Testis (tissue), 2 donors: ENCODE measurements at regions not wholly inside any gene's neighbourhood (a gene's known extent, or its start where the extent isn't known, plus 50 kb on each side); places are given as distances from the start of the nearest gene placed in this dataset.

Experiments
- DNase-seq: peaks from one replicate; pipeline ENCODE4 v3.0.0-alpha.2; 2019
- H3K27ac ChIP-seq, 2 donors: fragments of 200-600 bp; sonication (generic); one replicate each; pipeline ENCODE4 v1.5.1; 2019
- H3K27me3 ChIP-seq: fragments of 200-600 bp; sonication (generic); one replicate; pipeline ENCODE4 v1.5.1; 2019
- H3K36me3 ChIP-seq: fragments of 200-600 bp; sonication (generic); one replicate; pipeline ENCODE4 v1.5.1; 2017; ENCODE audit warnings: low read depth; ENCODE audit errors: missing control alignments
- H3K4me1 ChIP-seq: fragments of 200-600 bp; sonication (generic); one replicate; pipeline ENCODE4 v1.5.1; 2019
- H3K4me3 ChIP-seq, 2 donors: fragments of 200-600 bp; sonication (generic); one replicate each; pipeline ENCODE4 v1.5.1; 2017 to 2019
- H3K9me3 ChIP-seq: fragments of 200-600 bp; sonication (generic); one replicate; pipeline ENCODE4 v1.5.1; 2017
- CTCF ChIP-seq, 3 experiments: fragments of 450-650 bp in 2 of 3; fragments of 200-600 bp in 1 of 3; sonication (generic) in 1 of 3; IDR thresholded peaks; one replicate each; pipeline ENCODE4 v1.5.1; 2016 to 2019; ENCODE audit warnings: antibody characterized with exemption in 3 of 3, mild to moderate bottlenecking in 2 of 3, moderate library complexity in 1 of 3
- POLR2A ChIP-seq: fragments of 450-650 bp; IDR thresholded peaks from one replicate; pipeline ENCODE4 v1.6.1; 2017; ENCODE audit warnings: antibody characterized with exemption, mild to moderate bottlenecking, moderate library complexity
- WGBS, 2 donors: methylation state at CpG; one replicate each; pipeline ENCODE4 v1.1.5; 2018; 5-methylcytosine and 5-hydroxymethylcytosine counted together
- intact Hi-C: fragments of 100-400 bp; cut with DNase I; formaldehyde crosslinking; loops from one replicate; pipeline ENCODE4 v1.15.1; 2023; ENCODE audit warnings: low total_unique reads

- TF ChIP-seq POLR2A (no peak), CTCF (IDR thresholded peaks at IDR 0.05) (no peak)
- H3K4me3 ChIP-seq: no peak overlapping the region
- no peaks in the 10 kb centered on the region for H3K27me3 ChIP-seq
- H3K27ac ChIP-seq: no peak overlapping the region
- 88 to 97% methylated on average over 3 of the region's 3 CpGs for WGBS, 2 donors
- H3K9me3 ChIP-seq: no peaks in the 10 kb centered on the region
- no peaks in the 10 kb centered on the region for H3K36me3 ChIP-seq
- intact Hi-C loops: no loop called here
- H3K4me1 ChIP-seq: no peaks in the 10 kb centered on the region
- DNase-seq: no peak
Observed at GRCh38 chr18:70457788-70458187, 168.9 kb downstream of the SOCS6 start.

- Histone ChIP-seq H3K4me3 (no peak overlapping the region), H3K36me3 (no peaks in the 10 kb centered on the region), H3K27ac (no peak overlapping the region), H3K9me3 (no peaks in the 10 kb centered on the region), H3K4me1 (no peaks in the 10 kb centered on the region), H3K27me3 (no peaks in the 10 kb centered on the region)
- WGBS, 2 donors: 57% methylated on average over 3 of the region's 3 CpGs; no CpG with 5 or more reads in 1 of the 2 donors
- no peak for DNase-seq
- intact Hi-C loops: no loop called here
- TF ChIP-seq CTCF (IDR thresholded peaks at IDR 0.05) (no peak), POLR2A (no peak)
Observed at GRCh38 chr18:70457223-70457622, 168.4 kb downstream of the SOCS6 start.

GRCh38 chr18:70456376-70456775 is 167.5 kb downstream of the SOCS6 start:
- intact Hi-C loops: no loop called here
- Histone ChIP-seq H3K36me3 (no peaks in the 10 kb centered on the region), H3K27ac (no peak overlapping the region), H3K4me1 (no peaks in the 10 kb centered on the region), H3K27me3 (no peaks in the 10 kb centered on the region), H3K4me3 (no peak overlapping the region), H3K9me3 (no peaks in the 10 kb centered on the region)
- TF ChIP-seq CTCF (IDR thresholded peaks at IDR 0.05): no peak
- no peak for TF ChIP-seq POLR2A
- no peak for DNase-seq
- WGBS, 2 donors: 76 to 78% methylated on average over 6 of the region's 6 CpGs

GRCh38 chr18:70455731-70456130 is 166.9 kb downstream of the SOCS6 start:
- no peak overlapping the region for H3K27ac ChIP-seq
- no peak for DNase-seq
- TF ChIP-seq POLR2A (no peak), CTCF (IDR thresholded peaks at IDR 0.05) (no peak)
- no peaks in the 10 kb centered on the region for H3K36me3 ChIP-seq
- intact Hi-C loops: no loop called here
- no peak overlapping the region for H3K4me3 ChIP-seq
- WGBS, 2 donors: 73 to 76% methylated on average over 2 of the region's 2 CpGs
- H3K27me3 ChIP-seq: no peaks in the 10 kb centered on the region
- no peaks in the 10 kb centered on the region for H3K4me1 ChIP-seq
- H3K9me3 ChIP-seq: no peaks in the 10 kb centered on the region

GRCh38 chr18:70454704-70455322 is 166.0 kb downstream of the SOCS6 start:
- WGBS, 2 donors: 18 to 24% methylated on average over 5 of the region's 5 CpGs
- DNase-seq: peak; percentile 62
- H3K27me3 ChIP-seq: no peaks in the 10 kb centered on the region
- H3K27ac ChIP-seq: no peak overlapping the region
- TF ChIP-seq POLR2A: no peak
- peak; percentile 61 to 80 (median 64) for TF ChIP-seq CTCF (IDR thresholded peaks at IDR 0.05)
- intact Hi-C loops: no loop called here
- no peaks in the 10 kb centered on the region for H3K4me1 ChIP-seq
- no peak overlapping the region for H3K4me3 ChIP-seq
- H3K36me3 ChIP-seq: no peaks in the 10 kb centered on the region
- H3K9me3 ChIP-seq: no peaks in the 10 kb centered on the region
